Neuronal stem cell (in vitro differentiated cells): ENCODE measurements at regions not wholly inside any gene's neighbourhood (a gene's known extent, or its start where the extent isn't known, plus 50 kb on each side); places are given as distances from the start of the nearest gene placed in this dataset.

Experiments used
- DNase-seq: peaks from one replicate; pipeline ENCODE4 v3.0.0-alpha.2; 2013; ENCODE audit warnings: low spot score
- H2AFZ ChIP-seq: one replicate; pipeline ENCODE4 v1.6.1; 2013; ENCODE audit warnings: mild to moderate bottlenecking, low read length, inconsistent platforms
- H2AK5ac ChIP-seq: 2 replicates; pipeline ENCODE4 v1.6.1; 2013; ENCODE audit warnings: low read depth, mild to moderate bottlenecking, inconsistent platforms, low read length, moderate library complexity, mixed read lengths
- H2BK120ac ChIP-seq: 2 replicates; pipeline ENCODE4 v1.6.1; 2013; ENCODE audit warnings: low read depth, mild to moderate bottlenecking, inconsistent platforms, low read length, moderate library complexity, mixed read lengths
- H2BK12ac ChIP-seq: one replicate; pipeline ENCODE4 v1.6.1; 2013; ENCODE audit warnings: low read length, inconsistent platforms
- H2BK15ac ChIP-seq: 2 replicates; pipeline ENCODE4 v1.6.1; 2013; ENCODE audit warnings: mild to moderate bottlenecking, low read length, inconsistent platforms, mixed read lengths
- H2BK5ac ChIP-seq: one replicate; pipeline ENCODE4 v1.6.1; 2013; ENCODE audit warnings: inconsistent platforms, mild to moderate bottlenecking, low read length, moderate library complexity
- H3K14ac ChIP-seq: one replicate; pipeline ENCODE4 v1.6.1; 2013; ENCODE audit warnings: low read length, inconsistent platforms
- H3K18ac ChIP-seq: 2 replicates; pipeline ENCODE4 v1.6.1; 2013; ENCODE audit warnings: low read length, inconsistent platforms
- H3K23ac ChIP-seq: 2 replicates; pipeline ENCODE4 v1.6.1; 2013; ENCODE audit warnings: low read depth, mild to moderate bottlenecking, mixed read lengths, low read length, inconsistent platforms; ENCODE audit not compliant: poor library complexity
- H3K27ac ChIP-seq: replicated peaks from 3 replicates; pipeline ENCODE4 v1.5.1; 2013; ENCODE audit warnings: low read length, inconsistent platforms
- H3K27me3 ChIP-seq, 3 experiments: 2 replicates each; pipeline ENCODE4 v1.6.1; 2013; ENCODE audit warnings: low read length in 3 of 3, mild to moderate bottlenecking in 2 of 3, inconsistent platforms in 1 of 3, low read depth in 1 of 3, mixed read lengths in 1 of 3, moderate library complexity in 1 of 3; ENCODE audit not compliant: control insufficient read depth in 3 of 3, insufficient read depth in 3 of 3
- H3K36me3 ChIP-seq, 2 donors: replicated peaks in 1 of 2; 2 replicates each; pipeline ENCODE4 v1.6.1; 2013; ENCODE audit warnings: low read length in 2 of 2; ENCODE audit not compliant: control insufficient read depth in 2 of 2, insufficient read depth in 2 of 2
- H3K4ac ChIP-seq: 2 replicates; pipeline ENCODE4 v1.6.1; 2013; ENCODE audit warnings: inconsistent platforms, mild to moderate bottlenecking, low read length, moderate library complexity
- H3K4me1 ChIP-seq, 2 donors: 1 replicate in 1 of 2; 2 replicates in 1 of 2; pipeline ENCODE4 v1.6.1; 2013; ENCODE audit warnings: low read length in 2 of 2, low read depth in 1 of 2; ENCODE audit not compliant: control insufficient read depth in 2 of 2, insufficient read depth in 1 of 2
- H3K4me2 ChIP-seq: one replicate; pipeline ENCODE4 v1.6.1; 2013; ENCODE audit warnings: mild to moderate bottlenecking, low read length, inconsistent platforms; ENCODE audit not compliant: insufficient read depth, poor library complexity, severe bottlenecking
- H3K4me3 ChIP-seq, 2 donors: 2 replicates each; pipeline ENCODE4 v1.5.1; 2013; ENCODE audit warnings: low read length in 2 of 2, mild to moderate bottlenecking in 2 of 2, inconsistent platforms in 1 of 2, moderate library complexity in 1 of 2
- H3K79me1 ChIP-seq: one replicate; pipeline ENCODE4 v1.6.1; 2013; ENCODE audit warnings: low read depth, mild to moderate bottlenecking, inconsistent platforms, low read length, moderate library complexity
- H3K9ac ChIP-seq: one replicate; pipeline ENCODE4 v1.6.1; 2013; ENCODE audit warnings: mild to moderate bottlenecking, low read depth, low read length, inconsistent platforms; ENCODE audit not compliant: poor library complexity
- H3K9me3 ChIP-seq, 2 donors: replicated peaks in 1 of 2; 2 replicates each; pipeline versions ENCODE3 to v1.6.1; 2013; ENCODE audit warnings: low read length in 2 of 2, mild to moderate bottlenecking in 2 of 2, inconsistent platforms in 1 of 2, low read depth in 1 of 2, mixed read lengths in 1 of 2, moderate library complexity in 1 of 2; ENCODE audit not compliant: control insufficient read depth in 2 of 2, insufficient read depth in 1 of 2
- H4K8ac ChIP-seq: one replicate; pipeline ENCODE4 v1.6.1; 2013; ENCODE audit warnings: low read depth, mild to moderate bottlenecking, inconsistent platforms, low read length, moderate library complexity
- H4K91ac ChIP-seq: one replicate; pipeline ENCODE4 v1.6.1; 2013; ENCODE audit warnings: low read length, low read depth, mild to moderate bottlenecking, inconsistent platforms; ENCODE audit not compliant: poor library complexity
- WGBS, 2 donors: extraction: QIAGEN DNeasy Blood & Tissue Kit; methylation state at CpG; one replicate each; pipeline ENCODE4 v1.1.7; 2013; ENCODE audit warnings: missing lambda C conversion rate in 2 of 2, mixed read lengths in 1 of 2; ENCODE audit not compliant: insufficient read length in 2 of 2, insufficient replicate concordance in 1 of 2; ENCODE audit errors: extremely low coverage in 2 of 2; 5-methylcytosine and 5-hydroxymethylcytosine counted together

GRCh38 chr1:67973051-67973450 is 77.4 kb downstream of the DIRAS3 start:
- no peaks in the 10 kb centered on the region for H3K4me1 ChIP-seq
- no peak overlapping the region for H3K27ac ChIP-seq
- H3K36me3 ChIP-seq: no peaks in the 10 kb centered on the region
- no peak for DNase-seq
- H2BK5ac ChIP-seq: no peak overlapping the region
- H2BK120ac ChIP-seq: no peak overlapping the region
- no peak overlapping the region for H3K9ac ChIP-seq
- H3K27me3 ChIP-seq: no peaks in the 10 kb centered on the region
- H3K4ac ChIP-seq: no peak overlapping the region
- peaks cover 0 to 4% of the 10 kb centered on the region in 2 donors for H3K9me3 ChIP-seq
- no peak overlapping the region for H3K14ac ChIP-seq
- no peak overlapping the region for H2BK15ac ChIP-seq
- no peaks in the 10 kb centered on the region for H3K79me1 ChIP-seq
- no peak overlapping the region for H3K4me2 ChIP-seq
- no peak overlapping the region for H2AK5ac ChIP-seq
- H2BK12ac ChIP-seq: no peak overlapping the region
- H3K4me3 ChIP-seq: no peak overlapping the region
- H4K91ac ChIP-seq: no peak overlapping the region
- no peak overlapping the region for H2AFZ ChIP-seq
- no peak overlapping the region for H3K18ac ChIP-seq
- H4K8ac ChIP-seq: no peak overlapping the region
- no peak overlapping the region for H3K23ac ChIP-seq

- no peak overlapping the region for H3K4ac ChIP-seq
- no peak overlapping the region for H2AK5ac ChIP-seq
- no peak overlapping the region for H3K27ac ChIP-seq
- H2BK12ac ChIP-seq: no peak overlapping the region
- H3K79me1 ChIP-seq: no peaks in the 10 kb centered on the region
- WGBS, 2 donors: no CpG with 5 or more reads among the region's 2 CpGs
- no peak overlapping the region for H3K4me2 ChIP-seq
- H3K36me3 ChIP-seq: no peaks in the 10 kb centered on the region
- no peak overlapping the region for H3K18ac ChIP-seq
- no peak overlapping the region for H3K9ac ChIP-seq
- H4K8ac ChIP-seq: no peak overlapping the region
- no peak overlapping the region for H3K4me3 ChIP-seq
- H3K14ac ChIP-seq: no peak overlapping the region
- peaks cover 0 to 4% of the 10 kb centered on the region in 2 donors for H3K9me3 ChIP-seq
- no peaks in the 10 kb centered on the region for H3K4me1 ChIP-seq
- H2BK120ac ChIP-seq: no peak overlapping the region
- DNase-seq: no peak
- H2AFZ ChIP-seq: no peak overlapping the region
- H3K27me3 ChIP-seq: no peaks in the 10 kb centered on the region
- H2BK5ac ChIP-seq: no peak overlapping the region
- no peak overlapping the region for H2BK15ac ChIP-seq
- H3K23ac ChIP-seq: no peak overlapping the region
- no peak overlapping the region for H4K91ac ChIP-seq
Observed at GRCh38 chr1:67970088-67970487, 80.3 kb downstream of the DIRAS3 start.

GRCh38 chr1:67969446-67969845 is 81.0 kb downstream of the DIRAS3 start:
- no CpG with 5 or more reads among the region's 2 CpGs for WGBS, 2 donors
- no peak overlapping the region for H3K9ac ChIP-seq
- H4K91ac ChIP-seq: no peak overlapping the region
- H3K79me1 ChIP-seq: no peaks in the 10 kb centered on the region
- H2BK15ac ChIP-seq: no peak overlapping the region
- H3K4me2 ChIP-seq: no peak overlapping the region
- no peak overlapping the region for H2BK12ac ChIP-seq
- no peak overlapping the region for H2AFZ ChIP-seq
- no peaks in the 10 kb centered on the region for H3K36me3 ChIP-seq
- H3K9me3 ChIP-seq: peaks cover 0 to 4% of the 10 kb centered on the region in 2 donors
- H3K27ac ChIP-seq: no peak overlapping the region
- H3K4me3 ChIP-seq: no peak overlapping the region
- H2AK5ac ChIP-seq: no peak overlapping the region
- no peak overlapping the region for H3K4ac ChIP-seq
- no peaks in the 10 kb centered on the region for H3K27me3 ChIP-seq
- no peak overlapping the region for H2BK5ac ChIP-seq
- no peak for DNase-seq
- no peak overlapping the region for H4K8ac ChIP-seq
- no peak overlapping the region for H3K18ac ChIP-seq
- H3K14ac ChIP-seq: no peak overlapping the region
- H3K4me1 ChIP-seq: no peaks in the 10 kb centered on the region
- H2BK120ac ChIP-seq: no peak overlapping the region
- no peak overlapping the region for H3K23ac ChIP-seq

- H3K4me1 ChIP-seq: no peaks in the 10 kb centered on the region
- H3K9me3 ChIP-seq: peaks cover 2 to 20% of the 10 kb centered on the region in 2 donors
- H3K18ac ChIP-seq: no peak overlapping the region
- H2BK120ac ChIP-seq: no peak overlapping the region
- no peak overlapping the region for H3K4ac ChIP-seq
- no peak overlapping the region for H3K14ac ChIP-seq
- H2BK15ac ChIP-seq: no peak overlapping the region
- H3K36me3 ChIP-seq: no peaks in the 10 kb centered on the region
- H3K23ac ChIP-seq: no peak overlapping the region
- no peak overlapping the region for H4K8ac ChIP-seq
- no peak overlapping the region for H3K4me2 ChIP-seq
- no peaks in the 10 kb centered on the region for H3K79me1 ChIP-seq
- no peak overlapping the region for H4K91ac ChIP-seq
- H2AFZ ChIP-seq: no peak overlapping the region
- no peak overlapping the region for H2BK5ac ChIP-seq
- no peak overlapping the region for H3K9ac ChIP-seq
- H3K27ac ChIP-seq: no peak overlapping the region
- no peaks in the 10 kb centered on the region for H3K27me3 ChIP-seq
- H3K4me3 ChIP-seq: no peak overlapping the region
- no peak for DNase-seq
- H2BK12ac ChIP-seq: no peak overlapping the region
- H2AK5ac ChIP-seq: no peak overlapping the region
Observed at GRCh38 chr1:67966666-67967009, 83.8 kb downstream of the DIRAS3 start.
